G401.6 (cell line): ENCODE measurements at regions not wholly inside any gene's neighbourhood (a gene's known extent, or its start where the extent isn't known, plus 50 kb on each side); places are given as distances from the start of the nearest gene placed in this dataset.
A peak's percentile ranks its signal among the peaks of the same experiment; 100 is the strongest.
"Not testable (repeated sequence)": the region's sequence is repeated elsewhere in the genome, so short reads cannot be mapped to it uniquely, and the experiment has no call there.

Experiments
- FAIRE-seq: peaks from 2 replicates; lab custom pipeline; 2012; peaks lifted over from hg19 to GRCh38; lab: Jason Lieb, UNC

DNA sequence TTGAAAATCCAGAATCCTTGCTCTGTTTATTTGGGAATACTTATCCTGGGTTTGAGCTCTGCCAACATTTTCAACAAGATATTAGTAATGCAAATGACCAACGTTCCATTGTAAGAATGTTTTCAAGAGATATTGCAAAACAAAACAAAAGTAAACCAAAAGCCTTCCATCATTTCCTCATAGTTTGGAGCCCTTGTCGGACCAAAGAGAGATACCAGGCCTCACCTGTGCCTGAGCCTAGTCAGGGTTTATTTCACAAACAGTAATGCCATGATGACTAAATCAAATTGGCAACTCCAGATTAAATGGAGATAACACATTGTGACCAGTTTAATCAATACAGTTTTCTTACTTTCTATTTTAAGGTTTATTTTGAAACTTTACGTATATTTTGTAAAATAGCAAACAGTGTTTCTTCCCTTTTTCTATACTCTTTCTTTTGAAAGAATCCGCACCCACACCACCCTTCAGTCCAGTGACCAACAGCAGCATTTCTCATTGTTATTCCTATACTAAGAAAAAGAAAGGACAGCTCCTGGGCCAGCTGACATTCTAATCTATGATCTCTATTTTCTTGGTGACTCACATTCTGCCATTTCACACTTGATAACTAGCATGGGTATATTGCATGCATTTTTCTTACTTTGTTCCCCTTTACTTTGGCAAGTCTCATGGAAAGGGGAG is 168.5 kb upstream of the MEOX2 start:
- no peak for FAIRE-seq

DNA sequence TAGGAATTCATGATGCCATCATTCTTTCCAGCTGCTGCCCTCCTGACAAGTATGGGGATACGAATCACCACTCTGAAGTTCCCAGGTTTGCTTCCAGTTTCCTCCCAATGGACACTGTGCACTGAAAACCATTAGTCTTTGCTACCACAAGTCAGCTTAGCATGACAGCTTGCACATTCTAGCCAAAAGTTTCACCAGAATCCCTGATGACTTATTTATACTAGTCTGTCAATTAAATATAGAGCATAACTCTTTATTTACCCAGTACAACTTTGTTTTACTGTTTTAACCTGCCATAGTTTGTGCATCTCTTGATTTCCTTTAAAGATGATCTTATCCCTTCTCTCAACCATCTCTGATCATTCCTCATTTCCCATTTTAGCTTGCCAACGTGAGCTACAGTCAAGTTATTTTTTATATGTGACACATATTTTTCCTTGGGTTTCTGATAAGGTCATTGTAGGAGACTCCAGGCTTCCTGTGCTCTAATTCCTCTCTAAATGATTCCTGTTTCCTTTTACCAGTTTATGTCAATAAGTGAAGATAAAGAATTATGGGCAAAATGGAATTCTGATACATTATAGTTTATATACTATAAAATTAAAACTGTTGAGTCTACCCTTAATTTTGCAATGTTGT is 167.5 kb upstream of the MEOX2 start:
- no peak for FAIRE-seq

DNA sequence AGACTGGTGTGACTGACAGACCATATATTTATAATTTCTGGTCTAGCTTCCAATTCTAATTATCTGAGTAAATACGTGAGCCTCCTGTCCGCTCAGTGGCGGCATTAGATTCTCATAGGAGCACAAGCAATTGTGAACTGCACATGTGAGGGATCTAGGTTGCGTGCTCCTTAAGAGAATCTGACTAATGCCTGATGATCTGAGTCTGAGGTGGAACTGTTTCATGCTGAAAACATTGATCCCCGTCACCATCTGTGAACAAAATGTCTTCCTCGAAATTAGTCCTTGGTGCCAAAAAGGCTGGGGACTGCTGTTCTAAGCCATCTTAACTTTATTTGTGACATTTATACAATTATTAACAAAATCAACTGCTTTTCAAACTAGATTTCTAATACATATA is 164.7 kb upstream of the MEOX2 start:
- FAIRE-seq: no peak

DNA sequence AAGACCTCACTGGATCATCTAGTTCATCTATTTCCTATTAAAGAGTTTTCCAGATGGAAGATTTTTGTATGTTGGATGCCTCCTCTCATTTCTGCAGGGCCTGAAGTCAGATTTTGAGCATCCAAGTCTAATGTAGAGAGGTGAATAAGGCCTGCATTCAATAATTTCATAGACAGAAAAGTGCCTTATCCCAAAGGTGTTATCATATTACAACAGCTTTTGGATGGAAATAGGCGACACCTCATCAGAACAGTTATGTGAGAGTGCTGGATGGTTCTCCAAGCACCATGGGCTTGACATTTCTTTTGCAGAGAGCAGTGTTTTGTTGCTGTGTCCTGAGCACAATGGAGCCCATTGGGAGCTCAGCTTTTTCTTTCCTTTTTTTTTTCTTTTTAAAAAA is 162.4 kb upstream of the MEOX2 start:
- FAIRE-seq: no peak

DNA sequence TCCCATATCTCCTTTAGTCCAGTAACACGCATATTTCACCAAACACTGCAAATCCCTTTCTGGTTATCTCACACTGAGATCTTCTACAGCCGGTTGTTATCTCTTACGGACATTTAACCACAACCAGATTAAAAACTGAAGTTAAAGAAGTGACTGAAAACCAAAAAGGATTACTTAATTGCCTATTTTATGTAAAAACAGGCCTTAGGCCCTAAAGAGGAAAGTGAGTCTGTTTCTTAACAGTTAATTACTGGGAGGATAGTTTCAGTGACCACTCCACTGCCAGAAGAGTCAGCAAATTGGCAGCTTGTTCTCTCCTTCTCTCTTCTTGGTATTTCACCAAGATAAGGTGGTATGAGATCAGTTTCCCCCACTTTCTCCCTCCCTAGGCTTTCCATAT is 161.9 kb upstream of the MEOX2 start:
- FAIRE-seq: no peak

DNA sequence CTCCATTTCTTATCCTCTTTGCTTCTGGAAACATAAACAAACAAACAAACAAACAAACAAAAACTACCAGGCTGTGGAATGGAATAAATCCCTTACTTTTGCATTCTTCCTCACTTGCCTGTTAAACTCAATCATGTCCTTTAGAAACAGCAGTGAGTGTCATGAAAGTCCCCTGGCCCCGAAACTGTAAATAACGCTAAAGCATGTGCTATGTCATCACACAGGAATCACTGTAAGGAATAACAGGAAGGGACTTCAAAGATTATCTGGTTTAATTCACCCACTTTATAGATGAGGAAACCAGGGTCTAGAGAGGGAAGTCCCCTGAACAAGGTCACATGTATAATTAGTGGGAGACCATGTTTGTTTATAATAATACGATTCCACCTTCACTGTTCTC is 159.4 kb upstream of the MEOX2 start:
- no peak for FAIRE-seq

DNA sequence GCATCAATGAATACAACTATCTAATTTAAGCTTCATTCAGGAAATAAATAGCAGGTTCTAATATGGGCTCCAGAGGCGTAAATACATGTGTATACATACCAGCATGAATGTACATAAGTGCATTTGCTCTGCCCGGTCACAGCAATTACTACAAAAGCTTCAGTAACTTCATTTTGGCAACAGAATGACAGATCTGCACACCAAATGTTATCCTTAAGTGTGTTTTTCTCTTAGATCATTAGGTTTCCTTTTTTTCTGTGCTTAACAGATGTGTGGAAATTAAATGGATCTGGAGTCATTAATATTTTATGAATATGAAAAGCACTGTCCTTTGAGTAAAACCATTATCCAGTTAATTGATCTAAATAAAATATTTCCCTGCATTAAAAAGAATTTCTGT is 159.0 kb upstream of the MEOX2 start:
- FAIRE-seq: no peak

DNA sequence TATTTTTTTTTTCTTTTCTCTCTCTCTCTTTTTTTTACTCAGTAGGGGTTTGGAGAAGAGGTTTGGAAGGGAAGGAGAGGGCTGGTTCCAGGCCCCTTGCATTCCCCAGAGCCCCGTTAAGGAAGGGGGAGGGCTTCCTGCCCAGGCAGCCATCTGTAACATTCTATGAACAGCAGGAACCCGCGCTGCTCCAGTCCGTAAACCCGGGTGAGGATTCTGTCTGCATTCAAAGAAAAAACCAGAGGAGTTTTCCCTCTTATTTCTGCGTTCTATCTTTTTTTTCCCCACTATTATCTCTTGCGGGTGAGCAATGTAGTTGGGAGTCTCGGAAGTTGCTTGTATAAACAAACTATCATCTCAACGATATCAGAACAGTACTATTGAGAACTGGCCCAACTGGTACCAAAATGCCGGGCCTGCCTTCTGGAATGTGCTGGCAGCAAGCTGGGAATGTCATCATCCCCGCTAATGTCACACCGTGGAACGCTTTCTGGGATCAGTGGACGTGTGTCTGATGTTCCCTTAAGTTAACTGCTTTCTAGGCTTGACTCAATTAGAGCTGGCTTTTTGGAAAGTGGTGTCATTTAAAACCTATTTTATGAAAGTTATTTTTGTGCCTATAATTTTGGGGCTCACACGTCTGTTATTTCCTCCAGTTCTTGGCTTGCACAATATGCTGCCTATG is 153.1 kb upstream of the MEOX2 start:
- no peak for FAIRE-seq

DNA sequence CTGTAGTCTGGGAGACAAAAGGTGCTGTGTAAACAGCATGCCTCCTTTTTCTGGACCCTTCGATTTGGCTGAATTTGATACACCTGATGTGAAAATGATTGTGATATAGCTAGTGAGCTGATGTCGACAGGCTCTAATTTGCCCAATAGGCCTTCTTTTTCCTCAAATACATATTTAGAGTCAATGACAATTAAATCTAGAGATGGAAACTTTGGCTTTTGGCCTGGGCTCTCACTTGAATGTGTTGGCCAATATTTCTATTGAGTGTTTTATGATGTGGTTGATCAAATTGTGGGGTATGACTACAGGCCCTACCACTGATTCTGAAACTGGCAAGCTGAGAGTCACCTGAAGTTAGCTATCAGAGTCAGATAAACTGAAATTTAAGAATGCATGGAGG is 151.8 kb upstream of the MEOX2 start:
- FAIRE-seq: no peak

DNA sequence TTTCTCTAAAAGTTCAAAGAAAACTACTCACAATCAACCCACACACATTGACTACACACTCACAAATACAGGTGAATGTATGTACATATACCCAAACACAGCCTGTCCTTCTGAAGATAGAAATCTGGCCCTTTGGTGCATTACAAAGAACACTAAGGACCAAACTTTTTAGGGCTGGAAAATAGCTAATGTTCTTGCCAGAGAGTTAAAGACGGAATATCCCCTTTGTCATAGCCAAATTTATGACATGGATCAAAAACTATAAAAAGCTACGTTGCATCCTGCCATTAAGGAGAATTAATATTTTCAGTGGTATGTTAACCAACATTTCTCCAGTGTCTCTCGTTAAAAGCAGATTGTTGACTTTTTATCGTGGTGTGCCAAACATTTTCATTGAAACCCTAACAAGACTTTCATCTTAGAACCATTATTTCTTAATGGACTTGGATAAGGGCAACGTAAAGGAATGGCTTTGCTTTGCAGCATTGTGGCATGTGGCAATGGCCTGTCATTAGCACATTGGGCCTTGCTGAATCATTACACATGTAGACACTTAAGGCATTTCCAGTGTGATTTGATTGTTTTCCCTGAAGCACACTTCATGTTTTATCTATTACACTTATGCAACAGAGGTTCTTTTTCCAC is 150.9 kb upstream of the MEOX2 start:
- no peak for FAIRE-seq

DNA sequence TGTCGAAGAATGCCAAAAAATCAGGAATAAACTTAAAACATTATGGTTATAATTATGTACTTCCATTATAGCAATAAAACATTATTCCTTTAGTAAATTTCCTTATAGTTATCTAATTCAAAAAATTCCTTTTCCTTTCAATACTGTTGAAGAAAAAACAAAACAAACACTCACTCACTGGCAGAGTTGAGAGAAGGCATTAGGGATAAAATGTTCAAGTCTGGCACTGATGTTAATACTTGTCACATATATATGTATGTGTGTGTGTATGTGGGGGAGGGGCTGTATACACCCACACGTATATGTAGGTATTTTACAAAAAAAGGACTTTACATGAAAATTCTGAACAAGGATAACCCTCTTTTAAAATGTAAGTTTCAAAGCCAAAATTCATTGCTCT is 150.2 kb upstream of the MEOX2 start:
- FAIRE-seq: peak; percentile 28

DNA sequence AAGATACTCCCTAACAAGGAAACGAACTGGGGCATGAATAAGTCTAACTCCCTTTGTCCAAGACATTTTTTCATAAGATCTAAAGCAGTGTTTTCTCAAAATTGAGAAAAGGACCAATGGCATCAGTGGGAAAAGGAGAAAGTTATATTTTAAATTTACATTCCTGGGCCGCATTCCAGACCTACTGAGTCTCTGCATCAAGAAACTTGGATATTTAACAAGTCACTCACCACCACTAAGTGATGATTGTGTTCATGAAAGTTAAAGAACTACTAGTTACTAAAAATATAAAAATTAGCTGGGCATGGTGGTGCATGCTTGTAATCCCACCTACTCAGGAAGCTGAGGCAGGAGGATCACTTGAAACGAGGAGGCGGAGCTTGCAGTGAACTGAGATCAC is 149.6 kb upstream of the MEOX2 start:
- no peak for FAIRE-seq

DNA sequence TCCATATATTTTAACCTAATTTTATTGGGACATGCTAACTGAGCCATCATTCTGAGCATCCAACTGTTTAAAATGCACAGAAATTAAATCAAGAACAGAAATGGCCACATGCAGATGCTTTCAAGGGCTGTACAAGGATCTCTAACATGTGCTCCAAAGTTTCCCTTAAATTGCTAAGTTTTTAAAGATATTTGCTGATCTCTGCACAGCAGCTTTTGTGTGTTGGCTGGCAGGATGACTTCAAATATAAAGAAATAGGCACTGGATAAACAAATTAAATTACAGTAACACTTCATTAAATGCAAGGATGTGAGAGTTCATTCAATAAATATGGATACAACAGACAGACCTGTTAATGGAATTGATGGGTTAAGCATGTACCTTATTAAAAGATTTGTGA is 148.0 kb upstream of the MEOX2 start:
- FAIRE-seq: no peak

DNA sequence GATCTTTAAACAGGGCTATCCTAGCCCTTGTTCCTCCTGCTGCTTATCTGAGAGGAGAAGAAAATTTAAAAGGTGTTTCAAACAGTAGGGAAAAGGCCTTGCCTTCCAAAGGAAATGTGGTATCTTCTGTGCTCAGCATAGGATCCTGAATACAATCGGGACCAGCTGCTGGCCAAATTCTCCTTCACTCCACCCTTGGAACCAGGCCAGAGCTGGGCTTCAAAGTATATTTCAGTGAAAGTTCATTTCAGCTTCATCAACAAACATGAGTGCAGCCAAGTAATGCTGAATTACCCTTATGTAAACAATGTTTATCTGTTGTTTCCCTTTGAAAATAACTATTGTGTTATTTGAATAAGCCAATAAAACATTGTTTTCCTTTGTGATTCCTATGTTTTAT is 146.5 kb upstream of the MEOX2 start:
- FAIRE-seq: no peak

DNA sequence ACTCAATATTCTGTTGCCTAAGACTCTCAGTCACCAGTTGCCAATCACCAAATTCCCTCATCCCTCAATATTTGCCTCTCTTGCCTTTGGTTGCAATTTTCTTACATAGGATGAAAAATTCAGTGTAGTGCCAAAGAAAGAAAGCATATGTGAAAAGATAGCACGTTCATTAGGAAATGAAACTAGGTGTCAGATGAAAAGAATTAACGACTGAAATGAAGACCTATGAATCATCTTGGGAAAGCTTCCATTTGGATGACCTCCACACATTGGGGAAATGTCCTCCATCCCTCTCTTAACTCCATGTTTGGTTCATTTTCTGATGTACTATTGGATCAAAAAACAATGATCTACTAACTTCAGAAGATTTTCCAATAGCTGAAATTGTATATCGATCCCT is 145.1 kb upstream of the MEOX2 start:
- FAIRE-seq: no peak

DNA sequence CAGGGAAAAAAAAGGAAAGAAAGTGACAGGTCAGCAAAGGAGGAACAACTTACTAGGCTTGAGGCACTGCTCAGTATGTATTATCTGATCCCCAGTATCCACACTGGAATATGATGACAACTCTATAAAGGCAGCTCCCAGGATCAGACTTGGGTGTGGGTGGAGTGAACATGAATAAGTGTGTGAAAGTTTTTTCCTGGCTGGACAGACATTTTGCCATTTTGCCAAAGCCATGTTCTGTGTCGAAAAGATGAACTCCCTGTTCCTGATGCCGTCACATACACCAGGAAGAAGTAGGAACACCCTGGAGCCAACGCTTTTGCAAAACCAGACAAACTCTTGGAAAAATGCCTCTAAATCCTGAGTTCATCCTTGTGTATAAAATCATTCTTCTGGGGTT is 143.2 kb upstream of the MEOX2 start:
- no peak for FAIRE-seq

DNA sequence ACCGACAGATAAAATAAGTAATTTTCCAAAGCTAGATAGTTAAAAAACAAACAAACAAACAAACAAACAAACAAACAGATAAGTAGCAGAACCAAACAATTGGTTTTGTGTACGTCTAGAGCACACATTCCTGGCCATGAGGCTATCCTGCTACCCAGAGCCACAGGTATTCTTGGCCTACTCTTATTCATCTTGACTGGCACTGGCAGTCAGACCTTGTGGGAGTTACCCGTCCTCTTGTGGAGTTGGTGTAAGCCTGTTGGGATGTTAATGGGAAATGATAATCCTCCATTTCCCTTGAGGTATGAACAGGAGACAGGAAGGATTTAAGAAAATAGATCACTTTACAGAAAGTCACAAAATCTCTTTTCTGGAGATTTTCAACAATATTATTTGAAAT is 142.4 kb upstream of the MEOX2 start:
- FAIRE-seq: no peak

DNA sequence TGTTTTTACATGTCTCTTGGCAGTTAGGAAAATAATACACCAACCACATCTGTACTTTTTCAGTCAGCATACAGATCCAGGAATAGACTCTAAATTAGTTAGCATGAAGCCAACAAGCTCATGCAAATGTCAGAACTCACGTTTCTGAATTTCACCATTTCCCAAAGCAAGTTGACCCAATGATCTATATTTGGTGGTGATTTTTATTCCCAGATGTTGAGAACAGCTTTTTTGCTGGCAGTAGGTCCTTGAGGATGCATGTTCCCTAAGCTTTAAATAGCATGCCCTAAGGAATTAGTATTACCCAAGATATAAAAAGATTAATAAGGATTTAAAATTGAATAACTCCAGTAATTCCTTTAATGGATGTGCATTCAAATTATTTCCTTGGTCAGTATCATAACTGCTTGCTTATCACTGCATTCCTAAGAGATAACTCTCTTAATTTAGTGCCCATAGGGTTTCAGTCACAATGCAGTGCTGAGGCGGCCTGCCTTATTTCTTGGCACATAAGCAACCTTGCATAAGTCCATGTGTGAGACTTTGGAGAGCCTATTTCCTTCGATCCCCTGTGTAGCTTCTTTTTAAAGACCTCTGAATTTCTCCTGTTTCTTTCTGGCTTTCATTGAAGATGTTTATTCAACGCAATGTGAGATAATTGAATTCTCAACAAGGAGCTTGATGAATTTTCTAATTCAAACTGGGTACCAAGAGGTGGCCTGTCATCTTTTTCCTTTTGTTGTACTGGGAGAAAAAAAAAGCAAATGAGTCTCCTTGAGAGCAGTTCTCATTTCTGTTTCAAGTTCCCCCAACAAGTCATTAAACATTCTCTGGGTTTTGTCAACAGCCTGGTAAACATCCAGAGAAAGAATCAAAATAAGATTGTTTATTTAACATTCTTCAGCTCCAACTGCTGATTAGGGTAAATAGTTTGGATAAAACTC is 135.3 kb upstream of the MEOX2 start:
- no peak for FAIRE-seq

DNA sequence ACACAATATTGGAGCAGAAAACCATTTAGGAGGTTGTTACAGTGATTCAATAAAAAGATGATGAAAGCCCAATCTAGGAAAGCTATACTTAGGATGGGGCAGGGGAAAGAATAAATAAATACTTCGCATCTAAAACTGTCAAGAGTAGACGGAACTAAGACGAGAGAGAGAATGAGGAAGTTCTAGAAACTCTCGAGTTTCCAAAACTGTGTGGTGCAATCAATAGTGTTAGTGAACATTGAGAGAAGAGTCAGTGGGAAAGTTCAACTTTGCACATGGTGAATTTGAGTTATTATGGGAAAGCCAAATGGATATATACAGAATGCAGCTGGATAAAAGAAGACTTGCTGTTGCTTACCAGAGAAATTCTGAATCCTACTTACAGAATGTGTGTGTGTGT is 133.8 kb upstream of the MEOX2 start:
- no peak for FAIRE-seq

DNA sequence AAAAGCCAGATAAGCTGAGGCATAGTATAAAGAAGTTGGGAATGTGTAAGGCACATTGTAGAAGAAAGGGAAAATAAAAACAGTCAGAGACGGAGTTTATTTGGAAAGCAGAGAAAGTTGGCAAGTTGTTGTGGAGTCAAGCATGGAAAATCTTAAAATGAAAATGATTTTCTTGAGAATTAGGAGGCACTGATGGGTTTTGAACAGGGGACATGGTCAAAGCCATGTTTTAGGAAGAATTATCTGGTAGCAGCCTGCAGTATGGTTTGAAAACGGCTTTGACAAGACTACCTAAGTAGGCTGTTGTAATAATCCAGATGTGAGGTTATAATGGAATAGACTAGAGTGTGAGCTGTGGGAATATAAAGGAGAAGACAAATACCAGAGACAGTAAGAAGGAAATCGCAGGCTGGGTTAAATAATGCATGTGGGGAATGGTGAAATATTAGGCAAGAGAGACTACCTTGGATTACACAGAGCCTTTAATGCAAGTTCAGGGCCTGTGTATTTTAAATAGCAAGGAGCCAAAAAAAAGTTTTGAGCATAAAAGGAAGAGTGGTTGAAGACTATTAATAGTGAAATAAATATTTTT is 130.4 kb upstream of the MEOX2 start:
- FAIRE-seq: no peak

DNA sequence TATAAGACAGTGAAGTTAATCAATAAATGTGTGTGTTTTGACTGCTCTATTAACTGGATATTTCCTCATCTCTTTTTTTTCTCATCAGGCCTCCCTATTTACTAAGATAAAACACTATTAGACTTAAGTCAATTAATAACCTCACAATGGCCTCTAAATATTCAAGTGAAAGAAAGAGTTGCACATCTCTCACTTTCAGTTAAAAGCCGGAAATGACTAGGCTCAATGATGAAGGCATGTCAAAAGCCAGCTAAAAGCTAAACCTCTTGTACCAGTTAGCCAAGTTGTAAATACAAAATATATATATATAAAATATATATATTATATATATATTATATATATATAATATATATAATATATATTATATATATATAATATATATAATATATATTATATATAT is 127.0 kb upstream of the MEOX2 start:
- peak; percentile 95 for FAIRE-seq

DNA sequence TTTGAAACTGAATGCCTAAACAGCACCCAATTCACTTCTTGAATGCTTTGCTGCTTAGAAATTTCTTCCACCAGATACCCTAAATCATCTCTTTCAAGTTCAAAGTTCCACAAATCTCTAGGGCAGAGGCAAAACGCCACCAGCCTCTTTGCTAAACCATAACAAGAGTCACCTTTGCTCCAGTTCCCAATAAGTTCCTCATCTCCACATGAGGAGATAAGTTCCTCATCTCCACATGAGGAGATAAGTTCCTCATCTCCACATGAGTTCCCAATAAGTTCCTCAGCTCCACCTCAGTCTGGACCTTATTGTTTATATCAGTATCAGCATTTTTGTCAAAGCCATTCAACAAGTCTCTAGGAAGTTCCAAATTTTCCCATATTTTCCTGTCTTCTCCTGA is 123.9 kb upstream of the MEOX2 start:
- not testable (repeated sequence) for FAIRE-seq
